SK-N-SH treated with all-trans-retinoic acid at 6 μM for 48 hours (cell line): ENCODE measurements at regions not wholly inside any gene's neighbourhood (a gene's known extent, or its start where the extent isn't known, plus 50 kb on each side); places are given as distances from the start of the nearest gene placed in this dataset.
"Not testable (repeated sequence)": the region's sequence is repeated elsewhere in the genome, so short reads cannot be mapped to it uniquely, and the experiment has no call there.

Experiments
- BACH2 ChIP-seq: fragments of 250-450 bp; sonication (Bioruptor Pico); IDR thresholded peaks from 2 replicates; pipeline ENCODE4 v1.9.0; 2021; ENCODE audit warnings: mild to moderate bottlenecking, borderline replicate concordance
- CSDC2 ChIP-seq: fragments of 250-450 bp; sonication (Bioruptor Pico); IDR thresholded peaks from 2 replicates; pipeline ENCODE4 v1.5.0; 2020; ENCODE audit warnings: mild to moderate bottlenecking, moderate library complexity
- ISL1 ChIP-seq: fragments of 250-450 bp; sonication (Bioruptor Pico); IDR thresholded peaks from 2 replicates; pipeline ENCODE4 v2.1.2; 2022; ENCODE audit warnings: mild to moderate bottlenecking, moderate library complexity
- RARB ChIP-seq: fragments of 250-450 bp; sonication (Bioruptor Pico); IDR thresholded peaks from 2 replicates; pipeline ENCODE4 v1.8.0; 2021; ENCODE audit warnings: mild to moderate bottlenecking, moderate library complexity
- TOX ChIP-seq: fragments of 250-450 bp; sonication (Bioruptor Pico); IDR thresholded peaks from 2 replicates; pipeline ENCODE4 v1.8.0; 2021; ENCODE audit warnings: mild to moderate bottlenecking, moderate library complexity, borderline replicate concordance
- ZFP30 ChIP-seq: fragments of 450-650 bp; formaldehyde crosslinking; IDR thresholded peaks from 2 replicates; pipeline ENCODE4 v1.5.0; 2022; ENCODE audit warnings: mild to moderate bottlenecking, moderate library complexity

GRCh38 chr11:107253661-107254060 lies 204.0 kb downstream of the CWF19L2 start:
- TF ChIP-seq ISL1 (CRISPR knock-in tag); BACH2 (CRISPR knock-in tag); CSDC2; TOX (CRISPR knock-in tag); ZFP30; RARB: not testable (repeated sequence)
